WTC11 (cell line): ENCODE measurements at regions not wholly inside any gene's neighbourhood (a gene's known extent, or its start where the extent isn't known, plus 50 kb on each side); places are given as distances from the start of the nearest gene placed in this dataset.
"Not testable (repeated sequence)": the region's sequence is repeated elsewhere in the genome, so short reads cannot be mapped to it uniquely, and the experiment has no call there.

ENCODE experiments used
- ATAC-seq: fragments of 200-7000 bp; cut with Tn5 transposase; 2 replicates; pipeline ENCODE4 v1.10.0; 2021; ENCODE audit warnings: mild to moderate bottlenecking, moderate library complexity
- CTCF ChIA-PET: fragments of 300-600 bp; sonication (Branson Sonifier 250); formaldehyde crosslinking; loops from one replicate; lab custom pipeline; 2021; ENCODE audit warnings: antibody characterized with exemption; lab: Charles Lee
- POLR2A ChIA-PET: fragments of 350-600 bp; sonication (Branson Sonifier 250); formaldehyde crosslinking; loops from one replicate; lab custom pipeline; 2021; ENCODE audit warnings: antibody characterized with exemption; lab: Charles Lee
- DNase-seq: peaks from one replicate; pipeline ENCODE4 v3.0.0; 2021; ENCODE audit warnings: low spot score
- H3K27ac Mint-ChIP-seq: 2 replicates; pipeline ENCODE4 v1.8.0; 2021; ENCODE audit warnings: mixed read lengths
- H3K27me3 Mint-ChIP-seq: 2 replicates; pipeline ENCODE4 v1.8.0; 2021; ENCODE audit warnings: low read depth, mild to moderate bottlenecking, moderate library complexity, mixed read lengths
- H3K36me3 Mint-ChIP-seq: 2 replicates; pipeline ENCODE4 v1.8.0; 2021; ENCODE audit warnings: mixed read lengths
- H3K4me1 Mint-ChIP-seq: 2 replicates; pipeline ENCODE4 v1.8.0; 2022; ENCODE audit warnings: mixed read lengths
- H3K4me3 Mint-ChIP-seq: 2 replicates; pipeline ENCODE4 v1.8.0; 2021; ENCODE audit warnings: mild to moderate bottlenecking, moderate library complexity, mixed read lengths
- H3K9me3 Mint-ChIP-seq: 2 replicates; pipeline ENCODE4 v1.8.0; 2021; ENCODE audit warnings: mixed read lengths
- ETV6 ChIP-seq: sonication (generic); formaldehyde crosslinking; IDR thresholded peaks from 2 replicates; pipeline ENCODE4 v1.8.1; 2022; ENCODE audit warnings: mild to moderate bottlenecking, missing genetic modification reagents
- FOXK1 ChIP-seq: sonication (generic); formaldehyde crosslinking; IDR thresholded peaks from 2 replicates; pipeline ENCODE4 v1.8.0; 2022; ENCODE audit warnings: mild to moderate bottlenecking, moderate library complexity, missing genetic modification reagents
- GABPB1 ChIP-seq: sonication (generic); formaldehyde crosslinking; IDR thresholded peaks from 2 replicates; pipeline ENCODE4 v1.8.1; 2023; ENCODE audit warnings: mild to moderate bottlenecking, missing genetic modification reagents
- SMAD4 ChIP-seq: sonication (generic); formaldehyde crosslinking; IDR thresholded peaks from 2 replicates; pipeline ENCODE4 v1.8.0; 2022; ENCODE audit warnings: mild to moderate bottlenecking, missing genetic modification reagents
- ZNF423 ChIP-seq: fragments of 250-450 bp; sonication (Bioruptor Pico); IDR thresholded peaks from 2 replicates; pipeline ENCODE4 v2.1.2; 2022; ENCODE audit warnings: mild to moderate bottlenecking, moderate library complexity
- TF ChIP-seq, protein P1 (sequence below): sonication (generic); formaldehyde crosslinking; IDR thresholded peaks from 2 replicates; pipeline ENCODE4 v1.8.0; 2023; ENCODE audit warnings: missing genetic modification reagents, mild to moderate bottlenecking, borderline replicate concordance
- TF ChIP-seq, protein P2 (sequence below): sonication (generic); formaldehyde crosslinking; IDR thresholded peaks from 2 replicates; pipeline ENCODE4 v1.8.1; 2022; ENCODE audit warnings: low read depth, missing genetic modification reagents, borderline replicate concordance
- TF ChIP-seq, protein P3 (sequence below): fragments of 250-450 bp; sonication (Bioruptor Pico); IDR thresholded peaks from 2 replicates; pipeline ENCODE4 v1.9.0; 2021; ENCODE audit warnings: moderate library complexity, mild to moderate bottlenecking, inconsistent platforms, borderline replicate concordance
- TF ChIP-seq, protein P4 (sequence below): sonication (generic); formaldehyde crosslinking; IDR thresholded peaks from 2 replicates; pipeline ENCODE4 v1.8.1; 2023; ENCODE audit warnings: mild to moderate bottlenecking, missing genetic modification reagents, borderline replicate concordance
- TF ChIP-seq, protein P5 (sequence below): sonication (generic); formaldehyde crosslinking; IDR thresholded peaks from 2 replicates; pipeline ENCODE4 v1.8.0; 2023; ENCODE audit warnings: mild to moderate bottlenecking, missing genetic modification reagents

DNA sequence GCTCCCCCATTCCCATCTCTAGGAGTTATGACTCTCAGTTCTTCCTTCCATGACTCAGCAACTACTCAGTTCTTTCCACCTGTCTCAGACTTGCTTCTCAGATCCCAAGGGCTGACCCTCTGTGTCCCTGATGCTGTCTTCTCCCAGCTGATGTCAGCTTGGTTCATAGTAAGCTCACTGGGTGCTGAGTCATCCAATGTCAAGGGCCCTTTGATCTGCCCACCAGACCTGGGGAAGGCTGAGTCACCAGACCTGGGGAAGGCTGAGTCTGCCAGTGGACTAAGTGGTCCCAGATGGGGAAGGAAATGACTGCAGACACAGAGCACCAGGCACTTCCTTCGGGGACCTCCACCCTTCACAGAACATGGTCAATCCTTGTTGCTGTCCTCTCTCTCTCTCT, 76.1 kb upstream of the ZEB1 start:
- ATAC-seq, result no peak
- Mint-ChIP-seq H3K4me3 (no peak overlapping the region), H3K9me3 (peaks cover 7% of the 10 kb centered on the region), H3K27me3 (no peaks in the 10 kb centered on the region), H3K27ac (no peak overlapping the region), H3K4me1 (no peaks in the 10 kb centered on the region), H3K36me3 (no peaks in the 10 kb centered on the region)
- DNase-seq, result no peak
- ChIA-PET CTCF (no interaction called here), POLR2A (no interaction called here)
- no peak for TF ChIP-seq SMAD4 (CRISPR knock-in tag)
- TF ChIP-seq GABPB1, result peak; percentile 41; the same call in 1 of the 2 replicates
- TF ChIP-seq, protein P1, sequence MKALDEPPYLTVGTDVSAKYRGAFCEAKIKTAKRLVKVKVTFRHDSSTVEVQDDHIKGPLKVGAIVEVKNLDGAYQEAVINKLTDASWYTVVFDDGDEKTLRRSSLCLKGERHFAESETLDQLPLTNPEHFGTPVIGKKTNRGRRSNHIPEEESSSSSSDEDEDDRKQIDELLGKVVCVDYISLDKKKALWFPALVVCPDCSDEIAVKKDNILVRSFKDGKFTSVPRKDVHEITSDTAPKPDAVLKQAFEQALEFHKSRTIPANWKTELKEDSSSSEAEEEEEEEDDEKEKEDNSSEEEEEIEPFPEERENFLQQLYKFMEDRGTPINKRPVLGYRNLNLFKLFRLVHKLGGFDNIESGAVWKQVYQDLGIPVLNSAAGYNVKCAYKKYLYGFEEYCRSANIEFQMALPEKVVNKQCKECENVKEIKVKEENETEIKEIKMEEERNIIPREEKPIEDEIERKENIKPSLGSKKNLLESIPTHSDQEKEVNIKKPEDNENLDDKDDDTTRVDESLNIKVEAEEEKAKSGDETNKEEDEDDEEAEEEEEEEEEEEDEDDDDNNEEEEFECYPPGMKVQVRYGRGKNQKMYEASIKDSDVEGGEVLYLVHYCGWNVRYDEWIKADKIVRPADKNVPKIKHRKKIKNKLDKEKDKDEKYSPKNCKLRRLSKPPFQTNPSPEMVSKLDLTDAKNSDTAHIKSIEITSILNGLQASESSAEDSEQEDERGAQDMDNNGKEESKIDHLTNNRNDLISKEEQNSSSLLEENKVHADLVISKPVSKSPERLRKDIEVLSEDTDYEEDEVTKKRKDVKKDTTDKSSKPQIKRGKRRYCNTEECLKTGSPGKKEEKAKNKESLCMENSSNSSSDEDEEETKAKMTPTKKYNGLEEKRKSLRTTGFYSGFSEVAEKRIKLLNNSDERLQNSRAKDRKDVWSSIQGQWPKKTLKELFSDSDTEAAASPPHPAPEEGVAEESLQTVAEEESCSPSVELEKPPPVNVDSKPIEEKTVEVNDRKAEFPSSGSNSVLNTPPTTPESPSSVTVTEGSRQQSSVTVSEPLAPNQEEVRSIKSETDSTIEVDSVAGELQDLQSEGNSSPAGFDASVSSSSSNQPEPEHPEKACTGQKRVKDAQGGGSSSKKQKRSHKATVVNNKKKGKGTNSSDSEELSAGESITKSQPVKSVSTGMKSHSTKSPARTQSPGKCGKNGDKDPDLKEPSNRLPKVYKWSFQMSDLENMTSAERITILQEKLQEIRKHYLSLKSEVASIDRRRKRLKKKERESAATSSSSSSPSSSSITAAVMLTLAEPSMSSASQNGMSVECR (CRISPR knock-in tag), result no peak
- TF ChIP-seq, protein P2, sequence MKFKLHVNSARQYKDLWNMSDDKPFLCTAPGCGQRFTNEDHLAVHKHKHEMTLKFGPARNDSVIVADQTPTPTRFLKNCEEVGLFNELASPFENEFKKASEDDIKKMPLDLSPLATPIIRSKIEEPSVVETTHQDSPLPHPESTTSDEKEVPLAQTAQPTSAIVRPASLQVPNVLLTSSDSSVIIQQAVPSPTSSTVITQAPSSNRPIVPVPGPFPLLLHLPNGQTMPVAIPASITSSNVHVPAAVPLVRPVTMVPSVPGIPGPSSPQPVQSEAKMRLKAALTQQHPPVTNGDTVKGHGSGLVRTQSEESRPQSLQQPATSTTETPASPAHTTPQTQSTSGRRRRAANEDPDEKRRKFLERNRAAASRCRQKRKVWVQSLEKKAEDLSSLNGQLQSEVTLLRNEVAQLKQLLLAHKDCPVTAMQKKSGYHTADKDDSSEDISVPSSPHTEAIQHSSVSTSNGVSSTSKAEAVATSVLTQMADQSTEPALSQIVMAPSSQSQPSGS (CRISPR knock-in tag), result no peak
- no peak for TF ChIP-seq FOXK1 (CRISPR knock-in tag)
- TF ChIP-seq ZNF423 (CRISPR knock-in tag), result no peak
- TF ChIP-seq, protein P3, sequence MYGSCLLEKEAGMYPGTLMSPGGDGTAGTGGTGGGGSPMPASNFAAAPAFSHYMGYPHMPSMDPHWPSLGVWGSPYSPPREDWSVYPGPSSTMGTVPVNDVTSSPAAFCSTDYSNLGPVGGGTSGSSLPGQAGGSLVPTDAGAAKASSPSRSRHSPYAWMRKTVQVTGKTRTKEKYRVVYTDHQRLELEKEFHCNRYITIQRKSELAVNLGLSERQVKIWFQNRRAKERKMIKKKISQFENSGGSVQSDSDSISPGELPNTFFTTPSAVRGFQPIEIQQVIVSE, result no peak

DNA sequence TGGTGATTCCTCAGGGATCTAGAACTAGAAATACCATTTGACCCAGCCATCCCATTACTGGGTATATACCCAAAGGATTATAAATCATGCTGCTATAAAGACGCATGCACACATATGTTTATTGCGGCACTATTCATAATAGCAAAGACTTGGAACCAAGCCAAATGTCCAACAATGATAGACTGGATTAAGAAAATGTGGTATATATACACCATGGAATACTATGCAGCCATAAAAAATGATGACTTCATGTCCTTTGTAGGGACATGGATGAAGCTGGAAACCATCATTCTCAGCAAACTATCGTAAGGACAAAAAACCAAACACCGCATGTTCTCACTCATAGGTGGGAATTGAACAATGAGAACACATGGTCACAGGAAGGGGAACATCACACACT, 67.9 kb upstream of the ZEB1 start:
- CTCF ChIA-PET, DNase-seq, ATAC-seq, H3K36me3 Mint-ChIP-seq, H3K27ac Mint-ChIP-seq, H3K4me3 Mint-ChIP-seq, POLR2A ChIA-PET, H3K4me1 Mint-ChIP-seq, H3K27me3 Mint-ChIP-seq: not testable (repeated sequence)
- H3K9me3 Mint-ChIP-seq, result peaks cover 15% of the 10 kb centered on the region

DNA sequence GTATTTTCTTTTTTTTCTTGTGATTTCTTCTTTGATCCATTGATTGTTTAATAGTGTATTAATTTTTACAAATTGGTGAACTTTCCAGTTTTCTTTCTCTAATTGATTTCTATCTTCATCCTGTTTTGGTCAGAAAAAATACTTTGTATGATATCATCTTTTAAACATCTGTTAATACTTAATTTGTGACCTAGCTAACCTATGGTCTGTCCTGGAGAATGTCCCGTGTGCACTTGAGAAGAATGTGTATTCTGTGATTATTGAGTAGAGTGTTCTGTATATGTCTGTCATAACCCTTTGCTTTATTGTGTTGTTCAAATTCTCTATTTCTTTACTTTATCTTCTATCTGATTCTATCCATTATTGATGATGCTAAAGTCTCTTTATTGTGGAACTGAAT, 65.8 kb upstream of the ZEB1 start:
- Mint-ChIP-seq H3K27me3 (no peaks in the 10 kb centered on the region), H3K4me1 (no peaks in the 10 kb centered on the region), H3K9me3 (peaks cover 8% of the 10 kb centered on the region), H3K4me3 (no peak overlapping the region), H3K27ac (no peak overlapping the region), H3K36me3 (no peaks in the 10 kb centered on the region)
- DNase-seq, result no peak
- ATAC-seq, result no peak
- ChIA-PET POLR2A (no interaction called here), CTCF (no interaction called here)
- TF ChIP-seq, protein P4, sequence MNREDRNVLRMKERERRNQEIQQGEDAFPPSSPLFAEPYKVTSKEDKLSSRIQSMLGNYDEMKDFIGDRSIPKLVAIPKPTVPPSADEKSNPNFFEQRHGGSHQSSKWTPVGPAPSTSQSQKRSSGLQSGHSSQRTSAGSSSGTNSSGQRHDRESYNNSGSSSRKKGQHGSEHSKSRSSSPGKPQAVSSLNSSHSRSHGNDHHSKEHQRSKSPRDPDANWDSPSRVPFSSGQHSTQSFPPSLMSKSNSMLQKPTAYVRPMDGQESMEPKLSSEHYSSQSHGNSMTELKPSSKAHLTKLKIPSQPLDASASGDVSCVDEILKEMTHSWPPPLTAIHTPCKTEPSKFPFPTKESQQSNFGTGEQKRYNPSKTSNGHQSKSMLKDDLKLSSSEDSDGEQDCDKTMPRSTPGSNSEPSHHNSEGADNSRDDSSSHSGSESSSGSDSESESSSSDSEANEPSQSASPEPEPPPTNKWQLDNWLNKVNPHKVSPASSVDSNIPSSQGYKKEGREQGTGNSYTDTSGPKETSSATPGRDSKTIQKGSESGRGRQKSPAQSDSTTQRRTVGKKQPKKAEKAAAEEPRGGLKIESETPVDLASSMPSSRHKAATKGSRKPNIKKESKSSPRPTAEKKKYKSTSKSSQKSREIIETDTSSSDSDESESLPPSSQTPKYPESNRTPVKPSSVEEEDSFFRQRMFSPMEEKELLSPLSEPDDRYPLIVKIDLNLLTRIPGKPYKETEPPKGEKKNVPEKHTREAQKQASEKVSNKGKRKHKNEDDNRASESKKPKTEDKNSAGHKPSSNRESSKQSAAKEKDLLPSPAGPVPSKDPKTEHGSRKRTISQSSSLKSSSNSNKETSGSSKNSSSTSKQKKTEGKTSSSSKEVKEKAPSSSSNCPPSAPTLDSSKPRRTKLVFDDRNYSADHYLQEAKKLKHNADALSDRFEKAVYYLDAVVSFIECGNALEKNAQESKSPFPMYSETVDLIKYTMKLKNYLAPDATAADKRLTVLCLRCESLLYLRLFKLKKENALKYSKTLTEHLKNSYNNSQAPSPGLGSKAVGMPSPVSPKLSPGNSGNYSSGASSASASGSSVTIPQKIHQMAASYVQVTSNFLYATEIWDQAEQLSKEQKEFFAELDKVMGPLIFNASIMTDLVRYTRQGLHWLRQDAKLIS (CRISPR knock-in tag), result no peak
- TF ChIP-seq, protein P5, sequence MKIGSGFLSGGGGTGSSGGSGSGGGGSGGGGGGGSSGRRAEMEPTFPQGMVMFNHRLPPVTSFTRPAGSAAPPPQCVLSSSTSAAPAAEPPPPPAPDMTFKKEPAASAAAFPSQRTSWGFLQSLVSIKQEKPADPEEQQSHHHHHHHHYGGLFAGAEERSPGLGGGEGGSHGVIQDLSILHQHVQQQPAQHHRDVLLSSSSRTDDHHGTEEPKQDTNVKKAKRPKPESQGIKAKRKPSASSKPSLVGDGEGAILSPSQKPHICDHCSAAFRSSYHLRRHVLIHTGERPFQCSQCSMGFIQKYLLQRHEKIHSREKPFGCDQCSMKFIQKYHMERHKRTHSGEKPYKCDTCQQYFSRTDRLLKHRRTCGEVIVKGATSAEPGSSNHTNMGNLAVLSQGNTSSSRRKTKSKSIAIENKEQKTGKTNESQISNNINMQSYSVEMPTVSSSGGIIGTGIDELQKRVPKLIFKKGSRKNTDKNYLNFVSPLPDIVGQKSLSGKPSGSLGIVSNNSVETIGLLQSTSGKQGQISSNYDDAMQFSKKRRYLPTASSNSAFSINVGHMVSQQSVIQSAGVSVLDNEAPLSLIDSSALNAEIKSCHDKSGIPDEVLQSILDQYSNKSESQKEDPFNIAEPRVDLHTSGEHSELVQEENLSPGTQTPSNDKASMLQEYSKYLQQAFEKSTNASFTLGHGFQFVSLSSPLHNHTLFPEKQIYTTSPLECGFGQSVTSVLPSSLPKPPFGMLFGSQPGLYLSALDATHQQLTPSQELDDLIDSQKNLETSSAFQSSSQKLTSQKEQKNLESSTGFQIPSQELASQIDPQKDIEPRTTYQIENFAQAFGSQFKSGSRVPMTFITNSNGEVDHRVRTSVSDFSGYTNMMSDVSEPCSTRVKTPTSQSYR (CRISPR knock-in tag), result no peak
- TF ChIP-seq ETV6, result no peak
